Endothelial cell (in vitro differentiated cells): ENCODE measurements at regions not wholly inside any gene's neighbourhood (a gene's known extent, or its start where the extent isn't known, plus 50 kb on each side); places are given as distances from the start of the nearest gene placed in this dataset.

Experiments used
- DNase-seq: peaks from one replicate; pipeline ENCODE4 v3.0.0; 2021; ENCODE audit warnings: low spot score
- H3K27ac Mint-ChIP-seq: one replicate; pipeline ENCODE4 v1.8.0; 2021; ENCODE audit warnings: mixed read lengths, inconsistent platforms; ENCODE audit not compliant: unreplicated experiment
- H3K27me3 Mint-ChIP-seq: one replicate; pipeline ENCODE4 v1.8.0; 2021; ENCODE audit warnings: mild to moderate bottlenecking, moderate library complexity, mixed read lengths, inconsistent platforms; ENCODE audit not compliant: unreplicated experiment
- H3K36me3 Mint-ChIP-seq: one replicate; pipeline ENCODE4 v1.8.0; 2021; ENCODE audit warnings: mild to moderate bottlenecking, low read depth, mixed read lengths, inconsistent platforms; ENCODE audit not compliant: unreplicated experiment
- H3K4me1 Mint-ChIP-seq: one replicate; pipeline ENCODE4 v1.8.0; 2021; ENCODE audit warnings: mild to moderate bottlenecking, mixed read lengths, inconsistent platforms; ENCODE audit not compliant: unreplicated experiment
- H3K4me3 Mint-ChIP-seq: one replicate; pipeline ENCODE4 v1.8.0; 2021; ENCODE audit warnings: mild to moderate bottlenecking, mixed read lengths, inconsistent platforms; ENCODE audit not compliant: unreplicated experiment
- H3K9me3 Mint-ChIP-seq: one replicate; pipeline ENCODE4 v1.8.0; 2021; ENCODE audit warnings: mixed read lengths, inconsistent platforms; ENCODE audit not compliant: unreplicated experiment
- TF ChIP-seq, protein P1 (sequence below): fragments of 200-600 bp; sonication (generic); IDR thresholded peaks from one replicate; pipeline ENCODE4 v1.5.0; 2021; ENCODE audit warnings: antibody characterized with exemption; ENCODE audit not compliant: unreplicated experiment

DNA sequence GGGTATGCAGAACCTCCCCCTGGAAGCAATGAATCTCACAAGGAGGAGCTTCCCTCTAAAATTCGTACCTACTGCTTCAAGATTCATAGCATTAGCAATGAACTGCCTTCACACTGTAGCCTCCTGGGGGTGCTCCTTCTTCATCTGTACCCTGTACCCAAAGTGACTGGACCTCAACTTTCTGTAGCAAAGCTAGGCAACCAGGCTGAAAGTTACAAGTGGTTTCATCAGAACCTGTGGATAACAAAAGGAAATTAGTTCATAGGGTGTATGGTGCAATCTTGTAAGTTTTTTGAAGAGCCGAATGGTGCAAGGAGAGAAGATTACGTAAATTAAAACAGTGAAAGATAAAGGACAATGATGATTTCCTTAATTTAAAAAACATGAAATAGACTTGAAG is 1541.7 kb upstream of the FLRT2 start:
- no peak for DNase-seq
- Mint-ChIP-seq H3K9me3 (no peaks in the 10 kb centered on the region), H3K4me1 (no peaks in the 10 kb centered on the region), H3K4me3 (no peak overlapping the region), H3K27ac (no peak overlapping the region), H3K36me3 (no peaks in the 10 kb centered on the region), H3K27me3 (no peaks in the 10 kb centered on the region)
- TF ChIP-seq, protein P1, sequence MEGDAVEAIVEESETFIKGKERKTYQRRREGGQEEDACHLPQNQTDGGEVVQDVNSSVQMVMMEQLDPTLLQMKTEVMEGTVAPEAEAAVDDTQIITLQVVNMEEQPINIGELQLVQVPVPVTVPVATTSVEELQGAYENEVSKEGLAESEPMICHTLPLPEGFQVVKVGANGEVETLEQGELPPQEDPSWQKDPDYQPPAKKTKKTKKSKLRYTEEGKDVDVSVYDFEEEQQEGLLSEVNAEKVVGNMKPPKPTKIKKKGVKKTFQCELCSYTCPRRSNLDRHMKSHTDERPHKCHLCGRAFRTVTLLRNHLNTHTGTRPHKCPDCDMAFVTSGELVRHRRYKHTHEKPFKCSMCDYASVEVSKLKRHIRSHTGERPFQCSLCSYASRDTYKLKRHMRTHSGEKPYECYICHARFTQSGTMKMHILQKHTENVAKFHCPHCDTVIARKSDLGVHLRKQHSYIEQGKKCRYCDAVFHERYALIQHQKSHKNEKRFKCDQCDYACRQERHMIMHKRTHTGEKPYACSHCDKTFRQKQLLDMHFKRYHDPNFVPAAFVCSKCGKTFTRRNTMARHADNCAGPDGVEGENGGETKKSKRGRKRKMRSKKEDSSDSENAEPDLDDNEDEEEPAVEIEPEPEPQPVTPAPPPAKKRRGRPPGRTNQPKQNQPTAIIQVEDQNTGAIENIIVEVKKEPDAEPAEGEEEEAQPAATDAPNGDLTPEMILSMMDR, result no peak

DNA sequence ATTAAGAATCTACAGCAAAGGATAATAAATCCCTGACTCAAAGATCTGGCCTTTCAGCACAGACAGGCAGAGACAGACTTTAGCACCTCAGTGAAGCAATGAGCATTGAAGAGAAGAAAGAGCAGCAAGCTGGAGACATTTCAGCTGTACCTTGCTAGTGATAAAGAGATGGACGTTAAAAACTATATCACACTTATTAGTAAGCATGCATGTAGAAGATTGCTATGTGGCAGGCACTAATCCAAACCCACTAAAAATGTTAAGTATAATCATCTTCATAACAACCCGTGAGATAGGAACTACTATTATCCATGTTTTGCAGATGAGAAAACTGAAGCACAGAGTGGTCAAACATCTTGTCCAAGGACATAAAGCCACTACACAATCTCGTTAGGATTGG is 1538.3 kb upstream of the FLRT2 start:
- Mint-ChIP-seq H3K27ac (no peak overlapping the region), H3K36me3 (no peaks in the 10 kb centered on the region), H3K27me3 (no peaks in the 10 kb centered on the region), H3K4me3 (no peak overlapping the region), H3K9me3 (no peaks in the 10 kb centered on the region), H3K4me1 (no peaks in the 10 kb centered on the region)
- TF ChIP-seq, protein P1, result no peak
- DNase-seq, result no peak

DNA sequence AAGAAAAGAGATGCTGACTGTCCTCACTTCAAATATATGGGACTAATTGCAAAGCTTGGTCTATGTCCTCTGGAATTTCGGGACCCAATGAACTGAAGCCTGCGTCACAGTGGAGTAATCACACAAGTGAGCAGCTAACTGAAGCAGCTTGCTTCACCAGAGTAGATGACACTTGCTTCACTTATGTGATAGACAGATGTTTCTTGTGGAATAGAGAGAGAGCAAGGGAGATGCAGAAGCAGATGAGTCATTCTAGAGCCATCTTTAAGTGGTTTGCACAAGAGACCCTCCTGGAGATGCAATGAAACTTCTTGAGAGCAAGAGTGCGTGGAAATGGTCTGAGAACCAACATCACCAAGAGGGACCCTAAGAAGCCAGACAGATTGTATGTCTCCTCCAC is 1537.1 kb upstream of the FLRT2 start:
- TF ChIP-seq, protein P1, result no peak

DNA sequence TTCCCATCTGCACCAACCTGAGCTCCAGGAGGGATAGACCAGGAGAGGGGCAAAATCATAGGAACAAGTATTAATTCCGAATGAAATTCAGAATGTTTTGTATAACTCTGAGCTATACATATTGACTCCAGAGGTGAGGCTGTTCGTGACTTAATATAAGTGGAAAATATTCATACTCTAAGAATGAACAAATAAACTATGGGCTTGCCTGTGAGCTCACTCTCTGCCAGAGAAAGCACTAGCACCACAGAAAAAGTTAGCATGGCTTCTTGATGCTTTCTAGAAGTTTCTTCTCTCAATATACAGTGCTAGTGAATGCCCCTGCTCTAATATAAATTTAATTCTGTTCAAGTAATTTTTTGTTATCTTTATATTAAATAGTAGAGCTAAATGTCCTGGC is 1536.4 kb upstream of the FLRT2 start:
- TF ChIP-seq, protein P1, result no peak
- Mint-ChIP-seq H3K27me3 (no peaks in the 10 kb centered on the region), H3K4me1 (no peaks in the 10 kb centered on the region), H3K36me3 (no peaks in the 10 kb centered on the region), H3K27ac (no peak overlapping the region), H3K4me3 (no peak overlapping the region), H3K9me3 (no peaks in the 10 kb centered on the region)
- no peak for DNase-seq

More for the DNA sequence above, 1537.1 kb upstream of the FLRT2 start:
- H3K36me3 Mint-ChIP-seq, result no peaks in the 10 kb centered on the region
- no peak overlapping the region for H3K4me3 Mint-ChIP-seq
- no peaks in the 10 kb centered on the region for H3K27me3 Mint-ChIP-seq
- H3K4me1 Mint-ChIP-seq, result no peaks in the 10 kb centered on the region
- H3K9me3 Mint-ChIP-seq, result no peaks in the 10 kb centered on the region
- no peak overlapping the region for H3K27ac Mint-ChIP-seq
- DNase-seq, result no peak

DNA sequence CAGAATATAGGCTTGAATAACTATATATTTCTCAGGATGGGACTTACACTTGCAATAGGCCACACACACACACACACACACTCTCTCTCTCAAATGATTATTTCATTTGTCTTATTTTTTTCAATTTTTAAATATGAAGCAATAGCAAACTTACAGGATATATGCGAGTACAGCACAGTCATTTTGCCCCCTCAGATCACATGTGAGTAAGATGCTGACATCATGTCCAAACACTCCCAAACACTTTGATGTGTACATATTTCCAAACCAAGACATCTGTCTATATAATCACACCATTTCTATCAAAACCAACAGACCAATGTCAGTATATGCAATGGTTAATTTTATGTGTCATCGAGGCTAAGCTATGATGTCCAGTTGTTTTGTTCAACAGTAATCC is 1535.9 kb upstream of the FLRT2 start:
- Mint-ChIP-seq H3K36me3 (no peaks in the 10 kb centered on the region), H3K9me3 (no peaks in the 10 kb centered on the region), H3K27me3 (no peaks in the 10 kb centered on the region), H3K4me1 (no peaks in the 10 kb centered on the region), H3K4me3 (no peak overlapping the region), H3K27ac (no peak overlapping the region)
- no peak for DNase-seq
- TF ChIP-seq, protein P1, result no peak
